Activated naive CD4-positive, alpha-beta T cell treated with anti-CD3 and anti-CD28 coated beads, Interleukin-2, amount 50 U/mL, for 72 hours (primary cell): ENCODE measurements at regions not wholly inside any gene's neighbourhood (a gene's known extent, or its start where the extent isn't known, plus 50 kb on each side); places are given as distances from the start of the nearest gene placed in this dataset.

Experiments
- ATAC-seq, 2 donors: fragments of 150-1000 bp; cut with Tn5 transposase; 2 replicates each; pipeline ENCODE4 v1.10.0; 2021; ENCODE audit warnings: mild to moderate bottlenecking in 2 of 2, moderate library complexity in 2 of 2
- DNase-seq, 2 donors: peaks; one replicate each; pipeline ENCODE4 v3.0.0; 2021 to 2022; ENCODE audit warnings: low spot score in 2 of 2
- H3K27ac Mint-ChIP-seq, 2 donors: one replicate each; pipeline ENCODE4 v1.8.0; 2022; ENCODE audit warnings: mild to moderate bottlenecking in 2 of 2, mixed read lengths in 2 of 2
- H3K36me3 Mint-ChIP-seq, 2 donors: one replicate each; pipeline ENCODE4 v1.8.0; 2022; ENCODE audit warnings: mixed read lengths in 2 of 2
- H3K9me3 Mint-ChIP-seq, 2 donors: one replicate each; pipeline ENCODE4 v1.8.0; 2022; ENCODE audit warnings: mixed read lengths in 2 of 2

DNA sequence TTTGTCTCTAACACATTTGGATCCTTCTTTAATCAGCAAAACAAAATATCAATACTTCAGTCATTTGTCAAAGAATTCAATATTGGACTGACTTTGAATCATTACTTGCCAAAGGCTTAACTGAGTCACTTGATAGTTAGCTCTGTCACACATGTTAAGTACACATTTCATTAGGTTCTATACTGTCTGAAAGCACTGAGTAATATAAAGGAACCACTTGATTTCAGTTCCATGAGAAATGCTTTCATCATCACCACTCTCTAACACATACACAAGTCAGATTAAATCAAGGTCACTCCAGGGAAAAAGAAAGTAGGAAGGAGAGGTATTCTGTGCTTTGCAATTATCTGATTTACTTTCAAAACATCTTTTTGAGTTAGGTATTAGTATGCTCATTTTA, 1233.1 kb downstream of the C4orf33 start:
- Mint-ChIP-seq H3K36me3 (no peaks in the 10 kb centered on the region), H3K9me3 (no peaks in the 10 kb centered on the region), H3K27ac (no peak overlapping the region)
- ATAC-seq: no peak
- no peak for DNase-seq

DNA sequence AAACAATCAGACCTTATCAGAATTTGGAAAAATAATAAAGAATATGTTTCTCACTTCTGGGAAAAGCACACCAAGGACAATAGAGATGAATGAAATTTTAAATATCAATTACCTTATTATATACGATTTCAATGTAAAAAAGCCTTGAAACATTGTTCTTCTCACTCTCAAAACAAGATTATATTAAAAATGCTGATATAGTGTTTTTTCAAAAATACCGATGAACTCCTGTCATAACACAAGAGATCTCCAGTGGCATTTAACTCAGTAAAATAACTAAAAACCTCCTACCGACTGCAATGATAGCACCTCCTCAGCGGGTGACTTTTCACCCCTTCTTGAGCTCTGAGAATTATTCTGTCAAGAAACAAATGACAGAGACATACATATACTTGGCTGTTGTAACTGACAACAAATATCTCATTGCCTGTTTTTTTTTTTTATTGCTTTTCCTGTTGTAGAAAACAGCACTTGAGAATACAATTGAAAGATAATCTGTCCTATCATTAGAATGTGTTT, 1237.3 kb downstream of the C4orf33 start:
- ATAC-seq (no peak), DNase-seq (no peak)
- Mint-ChIP-seq H3K36me3 (no peaks in the 10 kb centered on the region), H3K9me3 (peaks cover 8 to 10% of the 10 kb centered on the region in 2 donors), H3K27ac (no peak overlapping the region)

- Mint-ChIP-seq H3K27ac (no peak overlapping the region), H3K36me3 (no peaks in the 10 kb centered on the region), H3K9me3 (peaks cover 8 to 15% of the 10 kb centered on the region in 2 donors)
- no peak for ATAC-seq
- DNase-seq: no peak
Measured at GRCh38 chr4:130335417-130336194, 1239.7 kb downstream of the C4orf33 start.

- no peak overlapping the region for H3K27ac Mint-ChIP-seq
- no peaks in the 10 kb centered on the region for H3K36me3 Mint-ChIP-seq
- H3K9me3 Mint-ChIP-seq: peaks cover 8 to 15% of the 10 kb centered on the region in 2 donors
- no peak for ATAC-seq
- no peak for DNase-seq
Measured at GRCh38 chr4:130336585-130337217, 1240.7 kb downstream of the C4orf33 start.

DNA sequence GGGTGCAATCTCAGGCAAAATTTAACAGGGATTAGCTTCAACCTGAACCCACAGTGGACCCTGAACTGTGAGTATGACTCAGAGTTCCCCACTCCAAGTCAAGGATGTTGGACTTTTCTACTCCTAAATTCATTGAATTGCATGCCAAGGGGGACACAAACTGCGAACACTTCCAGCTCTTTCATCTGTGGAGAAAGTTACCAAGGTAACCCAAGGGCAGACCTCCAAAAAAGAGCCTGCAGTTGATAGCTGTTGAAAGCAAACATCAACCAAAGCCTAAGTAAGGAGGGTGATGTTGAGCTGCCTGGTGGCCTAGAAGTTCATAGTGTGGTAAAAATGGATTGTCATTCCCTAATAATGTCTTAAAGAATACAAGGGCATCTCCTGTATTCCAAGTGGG, 1242.9 kb downstream of the C4orf33 start:
- no peaks in the 10 kb centered on the region for H3K36me3 Mint-ChIP-seq
- DNase-seq: no peak
- H3K9me3 Mint-ChIP-seq: peaks cover 8 to 15% of the 10 kb centered on the region in 2 donors
- H3K27ac Mint-ChIP-seq: no peak overlapping the region
- ATAC-seq: no peak

DNA sequence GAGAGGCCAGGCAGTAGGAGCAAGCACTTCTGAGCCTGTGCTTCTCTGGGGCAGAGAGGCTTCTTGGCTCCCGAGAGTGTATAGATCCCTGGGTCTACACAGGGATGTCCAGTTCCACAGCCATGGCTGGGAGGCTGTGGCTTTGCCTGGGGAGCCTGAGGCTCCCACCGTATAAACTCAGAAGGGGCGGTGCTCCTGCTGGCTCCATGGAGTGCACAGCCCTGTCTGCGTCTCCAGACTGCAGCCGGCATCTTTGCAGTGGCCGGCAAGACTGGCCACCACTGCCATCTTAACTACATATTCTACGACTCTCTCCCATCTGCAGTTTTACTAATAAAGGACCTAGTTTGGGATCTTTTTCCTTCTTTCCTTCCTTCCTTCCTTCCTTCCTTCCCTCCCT, 1253.8 kb downstream of the C4orf33 start:
- Mint-ChIP-seq H3K36me3 (no peaks in the 10 kb centered on the region), H3K27ac (no peak overlapping the region), H3K9me3 (peaks cover 0 to 5% of the 10 kb centered on the region in 2 donors)
- no peak for DNase-seq
- no peak for ATAC-seq

GRCh38 chr4:130356873-130357272, 1260.9 kb downstream of the C4orf33 start:
- Mint-ChIP-seq H3K36me3 (no peaks in the 10 kb centered on the region), H3K9me3 (no peaks in the 10 kb centered on the region), H3K27ac (no peak overlapping the region)
- DNase-seq: no peak
- no peak for ATAC-seq

DNA sequence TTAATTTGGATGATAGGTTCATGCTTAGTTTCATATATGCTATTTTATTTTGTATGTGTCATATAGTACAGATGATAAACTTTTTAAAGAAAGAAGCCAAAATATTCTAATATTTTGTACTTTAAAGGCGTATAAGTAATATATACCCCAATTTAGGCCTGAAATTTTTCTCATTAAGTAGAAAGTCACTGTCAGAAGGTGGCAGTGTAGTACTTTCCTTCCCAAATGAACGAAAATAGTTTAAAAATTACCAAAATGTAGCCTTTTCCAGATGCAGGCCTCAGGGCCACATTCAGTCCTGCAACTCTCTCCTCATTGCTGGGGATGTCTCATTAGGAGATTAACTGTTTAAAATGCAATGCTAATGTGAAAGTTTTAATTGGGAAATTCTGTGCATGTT, 1263.6 kb downstream of the C4orf33 start:
- ATAC-seq (no peak), DNase-seq (no peak)
- Mint-ChIP-seq H3K27ac (no peak overlapping the region), H3K36me3 (no peaks in the 10 kb centered on the region), H3K9me3 (no peaks in the 10 kb centered on the region)

GRCh38 chr4:130361616-130362015, 1265.7 kb downstream of the C4orf33 start:
- no peak for ATAC-seq
- Mint-ChIP-seq H3K27ac (no peak overlapping the region), H3K36me3 (no peaks in the 10 kb centered on the region), H3K9me3 (peaks cover 3 to 9% of the 10 kb centered on the region in 2 donors)
- no peak for DNase-seq

DNA sequence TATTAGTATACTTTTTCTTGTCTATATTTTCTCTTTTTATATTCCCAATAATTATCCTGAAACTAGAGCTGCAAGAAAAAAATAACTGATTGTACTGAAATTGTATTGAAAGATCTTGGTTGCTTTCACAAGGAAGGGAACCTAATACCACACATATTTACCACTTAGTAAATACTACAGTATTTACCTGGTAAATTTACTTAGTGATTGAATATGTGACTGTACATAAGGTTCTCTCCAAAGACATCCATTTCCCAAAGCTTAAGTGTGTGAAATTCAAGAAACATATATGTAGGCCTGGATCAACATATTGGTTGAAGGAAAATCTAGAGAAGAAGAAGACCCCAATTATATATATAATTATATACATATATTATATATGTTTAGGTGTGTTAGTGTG, 1272.7 kb downstream of the C4orf33 start:
- H3K27ac Mint-ChIP-seq: no peak overlapping the region
- no peak for ATAC-seq

GRCh38 chr4:130393231-130393630, 1297.3 kb downstream of the C4orf33 start:
- Mint-ChIP-seq H3K27ac (no peak overlapping the region), H3K36me3 (no peaks in the 10 kb centered on the region), H3K9me3 (peaks cover 0 to 15% of the 10 kb centered on the region in 2 donors)
- ATAC-seq: no peak
- no peak for DNase-seq

More for the DNA sequence above, 1272.7 kb downstream of the C4orf33 start:
- Mint-ChIP-seq H3K36me3 (no peaks in the 10 kb centered on the region), H3K9me3 (peaks cover 16% of the 10 kb centered on the region in 2 donors)
- DNase-seq: no peak

GRCh38 chr4:130393642-130394041, 1297.7 kb downstream of the C4orf33 start:
- Mint-ChIP-seq H3K36me3 (no peaks in the 10 kb centered on the region), H3K9me3 (peaks cover 0 to 15% of the 10 kb centered on the region in 2 donors), H3K27ac (no peak overlapping the region)
- DNase-seq (no peak), ATAC-seq (no peak)

GRCh38 chr4:130395871-130396270, 1299.9 kb downstream of the C4orf33 start:
- peaks cover 6 to 26% of the 10 kb centered on the region in 2 donors for H3K9me3 Mint-ChIP-seq
- no peak overlapping the region for H3K27ac Mint-ChIP-seq
- no peak for DNase-seq
- no peak for ATAC-seq
- no peaks in the 10 kb centered on the region for H3K36me3 Mint-ChIP-seq

- no peak overlapping the region for H3K27ac Mint-ChIP-seq
- ATAC-seq: no peak
Measured at GRCh38 chr4:130403221-130403620, 1307.3 kb downstream of the C4orf33 start.

GRCh38 chr4:130416228-130416627, 1320.3 kb downstream of the C4orf33 start:
- H3K36me3 Mint-ChIP-seq: no peaks in the 10 kb centered on the region
- H3K9me3 Mint-ChIP-seq: peaks cover 13 to 16% of the 10 kb centered on the region in 2 donors
- ATAC-seq: no peak
- DNase-seq: no peak
- no peak overlapping the region for H3K27ac Mint-ChIP-seq

More at GRCh38 chr4:130403221-130403620, 1307.3 kb downstream of the C4orf33 start:
- peaks cover 16 to 32% of the 10 kb centered on the region in 2 donors for H3K9me3 Mint-ChIP-seq
- no peaks in the 10 kb centered on the region for H3K36me3 Mint-ChIP-seq
- no peak for DNase-seq

DNA sequence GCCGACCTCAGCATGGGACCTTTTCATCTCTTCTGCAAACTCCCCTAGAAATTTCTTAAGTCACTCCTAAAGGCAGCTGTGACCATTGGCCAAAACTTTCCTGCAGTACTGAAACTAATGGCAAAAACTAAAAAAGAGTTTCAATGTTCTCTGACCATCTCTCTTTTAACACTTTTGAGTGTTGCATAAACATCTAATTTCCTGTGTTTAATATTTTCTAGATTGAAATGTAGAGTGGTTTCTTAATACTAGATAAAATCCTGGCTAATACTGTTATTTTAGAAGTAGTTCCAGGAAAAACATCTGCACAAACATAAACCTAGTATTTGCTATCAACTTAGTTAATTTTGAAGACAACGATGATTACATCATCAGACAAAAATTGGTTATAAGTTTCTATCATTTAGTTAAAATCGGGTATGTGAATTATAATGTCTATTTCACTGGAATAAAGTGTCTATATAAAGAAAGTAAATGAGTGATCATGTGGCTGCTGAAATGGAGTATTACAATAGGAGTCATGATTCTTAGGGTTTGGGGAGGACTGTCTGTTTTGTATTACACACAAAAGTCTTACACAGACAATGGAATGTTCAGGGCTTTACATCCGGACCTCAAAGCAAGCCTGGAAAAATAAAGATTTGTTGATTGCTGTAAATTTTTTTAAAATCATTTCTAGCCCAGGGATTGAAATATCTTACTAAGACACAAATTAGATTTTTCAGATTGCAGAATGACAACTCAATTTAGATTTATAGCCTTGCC, 1323.4 kb downstream of the C4orf33 start:
- Mint-ChIP-seq H3K27ac (no peak overlapping the region), H3K9me3 (peaks cover 6 to 21% of the 10 kb centered on the region in 2 donors), H3K36me3 (no peaks in the 10 kb centered on the region)
- ATAC-seq (no peak), DNase-seq (no peak)

GRCh38 chr4:130422261-130422660, 1326.3 kb downstream of the C4orf33 start:
- DNase-seq (no peak), ATAC-seq (no peak)
- Mint-ChIP-seq H3K36me3 (no peaks in the 10 kb centered on the region), H3K27ac (no peak overlapping the region), H3K9me3 (peaks cover 9 to 21% of the 10 kb centered on the region in 2 donors)
